ENCODE measurements at regions not wholly inside any gene's neighbourhood (a gene's known extent, or its start where the extent isn't known, plus 50 kb on each side); places are given as distances from the start of the nearest gene placed in this dataset.
A peak's percentile ranks its signal among the peaks of the same experiment; 100 is the strongest.

GRCh38 chr18:56545464-56545863, 92.9 kb downstream of the TXNL1 start:
- no peak for DNase-seq

- no peak for DNase-seq
Measured at GRCh38 chr18:56542476-56542875, 95.9 kb downstream of the TXNL1 start.

DNA sequence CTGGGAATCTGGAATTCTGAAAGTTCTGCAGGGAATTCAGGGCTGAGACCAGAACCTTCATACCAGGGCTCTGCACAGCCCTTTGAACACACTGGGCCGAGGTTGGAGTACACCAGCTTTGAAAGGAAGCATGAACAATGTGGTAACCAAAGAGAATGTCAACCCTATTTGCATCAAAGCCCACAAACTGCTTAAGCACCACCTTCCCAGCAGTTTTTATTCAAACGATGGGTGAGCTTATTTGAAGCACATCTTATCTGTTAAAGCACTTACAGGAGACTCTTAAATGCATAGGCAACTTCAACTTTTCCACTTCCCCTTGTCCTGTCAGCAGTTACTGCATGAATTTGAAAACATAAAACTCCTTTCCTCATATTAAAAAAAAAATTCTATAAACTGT, 96.6 kb downstream of the TXNL1 start:
- no peak for DNase-seq

DNA sequence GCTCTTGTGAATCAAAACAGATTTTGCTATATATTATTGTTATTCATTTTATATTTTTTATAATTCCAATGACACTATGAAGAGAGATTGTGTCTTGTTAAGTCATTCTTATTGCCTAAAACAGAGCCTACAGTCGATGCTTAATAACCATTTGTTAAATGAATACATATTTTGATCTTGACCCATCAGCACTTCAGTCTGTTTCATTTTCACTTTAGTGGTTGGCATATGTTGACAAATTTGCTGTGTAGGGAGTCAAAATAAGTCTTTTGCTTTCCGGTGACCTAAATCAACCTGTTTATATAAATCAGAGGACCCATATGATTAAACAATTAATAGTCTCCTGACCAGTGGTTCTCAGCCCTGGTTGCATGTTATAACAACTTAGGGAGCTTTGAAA, 97.1 kb downstream of the TXNL1 start:
- DNase-seq: no peak

DNA sequence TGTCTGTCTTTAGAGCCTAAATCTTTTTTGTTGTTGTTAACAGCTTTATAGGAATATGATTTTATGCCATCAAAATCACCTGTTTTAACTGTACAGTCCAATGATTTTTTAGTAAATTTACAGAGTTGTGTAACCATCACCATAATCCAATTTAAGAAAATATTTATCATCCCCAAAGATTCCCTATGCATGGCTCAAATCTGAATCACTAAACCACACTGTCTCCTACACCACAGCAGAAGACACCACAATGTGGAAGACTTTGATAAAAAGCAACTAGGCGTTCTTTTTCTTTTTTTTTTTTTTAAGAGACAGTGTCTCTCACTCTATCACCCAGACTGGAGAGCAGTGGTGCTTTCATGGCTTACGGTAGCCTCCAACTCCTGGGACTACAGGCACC, 99.6 kb downstream of the TXNL1 start:
- DNase-seq: no peak

GRCh38 chr18:56532176-56532840, 106.1 kb downstream of the TXNL1 start:
- peak; percentile 77 for DNase-seq

DNA sequence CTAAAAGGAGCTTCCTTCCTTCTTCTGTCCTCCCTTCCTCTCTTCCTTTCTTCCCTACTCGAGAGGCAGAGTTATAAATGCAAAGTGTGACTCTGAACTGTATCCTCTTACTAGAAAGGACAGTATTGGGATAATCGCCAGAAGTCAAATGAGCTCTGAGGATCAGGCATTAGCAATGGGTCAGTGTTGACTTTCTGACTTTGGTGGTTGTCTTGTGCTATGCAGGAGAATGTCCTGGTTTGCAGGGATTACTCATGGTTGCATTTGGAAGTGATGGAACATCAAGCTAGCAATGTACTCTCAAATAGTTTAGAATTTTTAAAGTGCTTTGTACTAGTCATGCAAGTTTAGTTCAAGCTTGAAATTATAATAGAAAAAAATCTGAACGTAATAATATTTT, 115.6 kb downstream of the TXNL1 start:
- no peak for DNase-seq

- DNase-seq: no peak
Measured at GRCh38 chr18:56521263-56521662, 117.1 kb downstream of the TXNL1 start.

DNA sequence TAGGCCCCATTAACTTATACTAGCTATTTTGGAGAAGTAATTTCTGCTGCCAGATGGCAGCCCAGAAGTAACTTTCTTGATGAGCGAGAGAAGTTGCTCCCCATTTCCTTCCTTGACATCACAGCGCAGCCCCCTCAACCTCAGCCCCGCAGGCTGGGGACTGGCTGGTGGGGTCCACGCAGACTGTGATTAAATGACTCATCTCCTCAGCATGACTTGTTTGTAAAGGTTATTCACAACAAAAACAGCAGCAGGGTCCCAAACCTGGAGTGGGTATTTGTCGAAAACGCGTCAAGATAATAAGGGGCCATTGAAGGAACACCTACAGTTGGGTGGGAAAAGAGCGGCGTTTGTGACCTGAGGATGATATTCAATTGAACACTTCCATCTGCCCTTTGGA, 120.6 kb downstream of the TXNL1 start:
- no peak for DNase-seq

DNA sequence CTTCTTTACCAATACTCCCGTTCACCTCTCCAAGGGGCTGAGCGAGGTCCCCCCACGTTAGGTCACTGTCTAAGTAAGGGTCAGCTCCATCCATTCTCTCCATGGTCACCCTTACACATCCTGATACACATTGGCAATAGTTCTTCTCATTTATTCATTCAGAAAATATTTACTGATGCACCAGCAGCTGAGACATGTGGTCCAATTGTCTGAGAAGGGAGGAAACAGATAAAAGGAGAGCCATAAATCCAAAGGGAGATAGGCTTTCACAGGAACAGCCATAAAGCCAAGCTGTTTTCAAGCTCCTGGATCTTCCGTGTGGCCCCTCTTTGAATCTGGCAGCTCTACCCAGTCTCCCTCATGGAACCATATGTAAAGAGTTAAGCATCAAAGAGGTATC, 121.2 kb downstream of the TXNL1 start:
- no peak for DNase-seq

GRCh38 chr18:56516789-56517188, 121.6 kb downstream of the TXNL1 start:
- DNase-seq: no peak

GRCh38 chr18:56515522-56515921, 122.9 kb downstream of the TXNL1 start:
- DNase-seq: no peak

DNA sequence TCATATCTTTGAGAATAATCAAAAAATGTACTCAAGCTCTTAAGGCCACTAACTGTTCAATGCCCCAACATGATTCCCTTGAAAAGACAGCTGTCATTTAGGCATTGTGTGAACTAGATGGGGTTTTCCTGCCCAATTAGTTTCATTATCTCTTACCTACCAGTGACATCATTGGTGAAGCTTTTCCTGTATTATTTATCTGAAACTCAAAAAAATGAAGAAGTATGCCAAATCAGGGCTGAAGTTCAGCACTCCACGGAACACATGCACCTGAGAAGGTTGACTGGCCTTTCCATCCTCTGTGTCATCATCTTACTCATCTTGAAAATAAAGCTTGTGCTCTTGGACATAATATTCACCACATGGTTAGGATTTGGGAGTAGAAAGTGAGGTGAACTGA, 126.4 kb downstream of the TXNL1 start:
- no peak for DNase-seq

GRCh38 chr18:56510108-56510507, 128.3 kb downstream of the TXNL1 start:
- no peak for DNase-seq

DNA sequence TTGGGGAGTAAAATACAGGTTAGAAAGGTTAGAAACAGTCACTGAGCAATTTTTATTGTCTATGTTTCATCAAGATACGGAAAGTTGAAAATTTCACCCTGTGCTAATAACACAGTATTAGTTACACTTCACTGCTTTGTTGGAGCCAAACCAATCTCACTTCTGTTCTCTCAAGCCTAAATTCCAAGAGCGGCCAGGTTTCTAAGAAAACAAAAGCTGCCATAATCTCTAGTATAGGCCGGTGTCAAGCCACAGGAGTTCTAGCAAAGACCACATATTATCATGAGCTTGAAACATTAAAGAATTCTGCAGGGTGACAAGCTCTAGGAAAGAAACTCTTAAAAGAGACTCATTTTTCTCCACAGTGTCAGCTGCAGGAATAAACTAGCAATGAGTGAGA, 128.7 kb downstream of the TXNL1 start:
- DNase-seq: no peak

DNA sequence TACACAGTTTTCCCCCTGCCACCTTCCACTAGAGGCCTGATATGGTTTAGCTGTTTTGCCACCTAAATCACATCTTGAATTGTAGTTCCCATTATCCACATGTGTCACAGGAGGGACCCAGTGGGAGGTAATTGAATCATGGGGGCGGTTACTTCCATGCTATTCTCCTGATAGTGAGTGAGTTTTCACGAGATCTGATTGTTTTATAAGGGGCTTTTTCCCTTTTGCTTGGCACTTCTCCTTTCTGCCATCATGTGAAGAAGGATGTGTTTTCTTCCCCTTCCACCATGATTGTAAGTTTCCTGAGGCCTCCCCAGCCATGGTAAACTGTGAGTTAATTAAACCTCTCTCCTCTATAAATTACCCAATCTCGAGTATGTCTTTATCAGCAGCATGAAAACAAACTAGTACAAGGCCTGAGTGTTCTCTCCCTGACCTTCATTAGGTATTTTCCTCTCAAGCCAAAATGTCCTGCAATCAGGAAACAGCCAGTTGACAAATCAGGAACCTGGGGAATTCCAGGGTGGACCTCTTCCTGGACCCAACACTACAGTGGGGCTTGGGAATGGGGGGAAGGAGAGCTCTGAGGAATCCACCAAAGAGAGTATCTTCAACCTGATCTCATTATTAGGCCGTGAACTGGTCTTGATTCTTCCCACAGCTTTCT, 129.9 kb downstream of the TXNL1 start:
- no peak for DNase-seq

- DNase-seq: no peak
Measured at GRCh38 chr18:56505971-56506370, 132.4 kb downstream of the TXNL1 start.

- DNase-seq: peak; percentile 16
Measured at GRCh38 chr18:56505293-56505692, 133.1 kb downstream of the TXNL1 start.

- no peak for DNase-seq
Measured at GRCh38 chr18:56501896-56502295, 136.5 kb downstream of the TXNL1 start.

DNA sequence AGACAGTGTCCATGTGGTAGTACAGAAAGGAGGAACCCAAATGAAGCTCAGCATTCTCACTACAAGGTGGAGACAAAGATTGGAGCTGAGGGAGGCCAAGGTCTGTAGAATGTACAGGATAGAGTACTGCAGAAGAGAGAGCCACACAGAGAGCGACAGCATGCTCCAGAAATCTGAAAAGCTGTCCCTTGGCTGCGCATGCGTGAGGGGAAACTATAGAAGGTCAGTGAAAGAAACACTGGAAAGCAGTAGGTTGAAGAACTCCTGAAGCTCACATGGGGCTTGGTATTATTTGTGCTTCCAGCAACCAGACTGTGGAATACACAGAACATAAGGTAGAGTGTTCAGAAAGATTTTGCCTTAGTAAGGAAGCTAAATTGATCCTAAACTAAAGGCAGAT, 142.5 kb downstream of the TXNL1 start:
- DNase-seq: no peak

GRCh38 chr18:56493531-56493930, 144.9 kb downstream of the TXNL1 start:
- no peak for DNase-seq

DNA sequence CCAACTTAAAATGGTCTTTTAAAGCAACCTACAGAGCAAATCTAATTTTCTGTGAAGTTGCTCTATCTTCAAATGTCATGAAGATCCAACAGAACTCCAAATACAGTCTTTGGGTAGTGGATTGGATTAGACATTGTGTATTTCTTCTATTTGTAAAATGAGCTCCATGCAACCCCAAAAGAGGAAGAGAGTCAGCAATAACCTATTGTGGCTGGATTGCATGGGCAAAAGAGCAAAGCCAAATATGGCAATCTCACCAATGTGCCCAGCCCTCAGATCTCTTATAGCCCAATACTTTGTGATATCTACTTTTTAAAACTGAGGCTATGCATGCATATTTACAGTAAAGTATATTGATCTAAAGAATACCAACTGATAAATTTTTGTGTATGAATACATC, 146.3 kb downstream of the TXNL1 start:
- DNase-seq: no peak

DNA sequence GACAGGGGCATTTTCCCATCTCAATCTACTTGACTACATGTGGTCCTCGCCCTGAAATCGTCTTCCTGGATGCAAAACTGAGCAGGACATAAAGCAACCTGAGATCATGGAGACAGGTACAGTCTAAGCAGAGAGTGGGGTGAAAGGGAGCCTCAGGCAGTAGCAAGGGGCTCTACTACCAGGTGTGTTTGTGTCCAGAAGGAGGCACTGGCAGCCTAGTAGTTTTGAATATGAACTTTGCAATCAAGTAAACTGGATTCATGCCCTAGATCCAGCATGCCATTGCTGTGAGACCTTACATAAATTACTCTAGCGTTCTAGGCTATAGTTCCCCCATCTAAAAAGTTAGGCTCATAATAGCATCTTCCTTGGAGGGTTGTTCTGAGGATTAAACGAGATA, 147.4 kb downstream of the TXNL1 start:
- DNase-seq: no peak

DNA sequence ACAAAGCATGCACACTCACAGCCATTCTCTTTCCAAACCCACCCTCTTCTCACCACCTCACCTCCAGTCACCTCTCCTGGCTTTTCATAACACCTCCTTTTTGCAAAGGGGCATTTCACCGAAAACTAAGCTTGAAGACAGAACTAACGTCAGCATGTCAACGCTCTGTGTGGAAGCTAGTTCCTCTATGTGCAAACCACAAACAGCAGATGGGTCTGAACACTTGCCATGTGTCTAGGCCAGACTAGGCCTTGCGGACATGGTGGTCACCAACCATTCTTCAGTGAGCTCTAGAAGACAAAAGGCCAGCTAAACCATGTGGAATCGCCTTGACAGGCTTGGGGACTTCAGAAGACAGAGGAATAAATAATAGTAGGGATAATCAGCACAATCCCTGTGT, 148.5 kb downstream of the TXNL1 start:
- no peak for DNase-seq

DNA sequence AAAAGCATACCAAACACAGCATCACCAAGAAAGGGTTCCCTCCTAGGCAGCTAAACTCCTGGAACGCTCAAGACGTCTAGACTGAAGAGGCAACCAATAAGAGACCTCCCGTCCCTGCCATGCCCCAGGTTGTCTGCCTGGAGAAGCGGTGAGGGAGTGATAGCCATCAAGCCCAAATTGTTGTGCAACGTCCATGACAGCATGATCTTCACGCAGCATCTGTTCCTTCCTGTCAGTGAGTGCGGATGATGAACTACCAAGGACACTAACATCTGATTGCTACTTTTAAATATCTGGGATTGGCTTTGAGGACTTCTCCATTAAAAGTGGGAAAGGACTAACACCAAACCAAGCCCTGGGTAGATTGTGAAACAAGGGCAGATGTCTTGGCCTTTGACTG, 149.7 kb downstream of the TXNL1 start:
- no peak for DNase-seq
